ENCODE measurements at regions not wholly inside any gene's neighbourhood (a gene's known extent, or its start where the extent isn't known, plus 50 kb on each side); places are given as distances from the start of the nearest gene placed in this dataset.

- TF ChIP-seq CTCF (IDR thresholded peaks at IDR 0.05), result no peak
- no peak for TF ChIP-seq POLR2A (IDR thresholded peaks at IDR 0.05)
- no peak for TF ChIP-seq EP300 (IDR thresholded peaks at IDR 0.05)
- no peak for TF ChIP-seq POLR2AphosphoS5 (IDR thresholded peaks at IDR 0.05)
These were observed 311.6 kb downstream of the IRS1 start for GRCh38 chr2:226488034-226488433.
